Fibroblast of peridontal ligament (primary cell): ENCODE measurements at regions not wholly inside any gene's neighbourhood (a gene's known extent, or its start where the extent isn't known, plus 50 kb on each side); places are given as distances from the start of the nearest gene placed in this dataset.

Experiments
- DNase-seq: peaks from one replicate; pipeline ENCODE4 v3.0.0-alpha.2; 2010; ENCODE audit errors: extremely low read depth

DNA sequence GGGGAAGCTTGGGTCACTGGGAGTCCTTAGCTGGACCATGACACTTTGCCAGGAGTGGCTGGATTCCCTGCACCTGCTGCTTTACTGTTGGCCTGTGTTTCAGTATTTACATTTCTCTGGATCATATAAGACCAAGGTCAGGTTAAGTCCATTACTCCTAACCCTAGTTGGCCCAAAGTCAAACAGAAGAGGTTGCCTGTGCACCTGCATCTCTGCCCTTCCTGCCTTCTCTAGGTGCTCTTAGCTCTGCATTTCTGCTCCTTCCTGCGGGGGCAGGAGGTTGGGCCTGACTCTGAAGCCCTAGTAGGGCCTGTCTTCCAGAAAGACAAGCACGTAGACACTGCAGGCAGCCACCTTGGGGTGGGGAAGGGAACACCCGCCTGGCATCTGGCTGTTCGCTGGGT lies 124.3 kb downstream of the RPLP1 start:
- no peak for DNase-seq

DNA sequence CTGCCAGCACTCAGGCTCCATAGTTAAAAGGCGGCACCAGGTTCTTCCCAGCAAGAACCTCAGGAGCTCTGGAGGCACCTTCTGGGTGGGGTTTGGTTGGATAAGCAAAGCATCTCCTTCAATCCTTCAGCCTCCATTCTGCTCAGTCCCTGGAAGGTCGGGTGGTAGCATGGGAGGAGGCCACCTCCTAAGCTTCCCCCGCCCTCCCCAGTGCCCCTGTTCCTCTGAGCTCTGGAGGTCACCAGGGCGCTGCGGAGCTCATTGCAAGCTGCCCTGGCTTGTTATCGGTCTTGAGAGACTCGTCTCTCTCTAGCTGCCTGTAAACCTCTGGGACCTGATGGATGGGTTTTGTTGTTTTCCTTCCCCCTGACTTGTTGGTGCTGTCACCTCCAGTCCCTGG lies 124.8 kb downstream of the RPLP1 start:
- DNase-seq, result no peak

- no peak for DNase-seq
These were observed 125.6 kb downstream of the RPLP1 start for GRCh38 chr15:69578252-69578651.

GRCh38 chr15:69578787-69579583 lies 126.4 kb downstream of the RPLP1 start:
- no peak for DNase-seq

DNA sequence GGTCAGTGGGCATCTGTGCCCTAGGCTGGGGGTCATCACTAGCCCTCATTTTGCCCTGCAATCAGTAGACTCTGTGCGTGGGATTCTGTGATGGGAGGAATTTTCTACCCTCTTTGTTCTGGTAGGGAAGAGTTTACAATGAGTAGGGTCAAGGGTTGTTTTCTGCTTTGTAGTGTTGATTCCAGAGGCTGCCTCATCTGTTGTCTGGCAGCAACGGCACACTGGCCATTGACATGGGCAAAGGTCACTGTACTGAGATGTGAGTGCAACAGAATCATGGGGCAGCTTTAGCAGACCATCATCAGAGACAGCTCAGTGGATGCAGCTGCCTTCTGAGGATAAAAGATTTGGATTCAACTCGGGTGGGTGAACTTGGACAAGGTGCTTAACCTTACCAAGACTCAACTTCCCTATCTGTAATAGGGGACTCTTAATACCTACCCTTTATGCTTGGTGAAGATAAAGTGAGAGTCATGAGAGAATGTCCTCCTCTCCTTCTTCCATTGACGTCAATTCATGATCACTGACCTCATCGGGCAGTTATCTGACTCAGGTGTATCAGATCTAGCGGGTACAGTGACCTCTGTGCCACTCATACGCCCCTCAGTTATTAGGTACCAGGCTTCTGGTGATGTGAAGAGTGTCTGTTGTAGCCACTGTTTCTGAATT lies 127.5 kb downstream of the RPLP1 start:
- DNase-seq, result no peak

DNA sequence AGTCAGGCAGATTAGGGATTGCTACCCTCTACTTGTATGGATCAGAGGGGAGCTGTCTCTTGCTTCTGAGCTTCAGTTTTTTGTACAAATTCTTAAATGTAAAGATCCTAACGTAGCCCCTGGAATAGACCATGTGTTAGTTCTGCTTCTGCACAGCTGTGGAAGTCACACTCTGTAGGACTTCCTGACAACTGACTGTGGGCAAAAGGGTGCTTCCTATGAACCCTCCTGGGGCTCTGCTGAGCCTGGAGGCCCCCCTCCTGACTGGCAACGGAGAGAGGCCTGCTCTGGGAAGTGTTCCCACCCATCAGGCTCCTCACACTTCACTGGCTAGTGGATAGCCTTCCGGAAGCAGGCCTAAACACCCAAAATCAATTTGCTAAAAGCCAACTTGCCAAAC lies 131.0 kb downstream of the RPLP1 start:
- no peak for DNase-seq

- no peak for DNase-seq
These were observed 133.3 kb downstream of the RPLP1 start for GRCh38 chr15:69585937-69586336.

DNA sequence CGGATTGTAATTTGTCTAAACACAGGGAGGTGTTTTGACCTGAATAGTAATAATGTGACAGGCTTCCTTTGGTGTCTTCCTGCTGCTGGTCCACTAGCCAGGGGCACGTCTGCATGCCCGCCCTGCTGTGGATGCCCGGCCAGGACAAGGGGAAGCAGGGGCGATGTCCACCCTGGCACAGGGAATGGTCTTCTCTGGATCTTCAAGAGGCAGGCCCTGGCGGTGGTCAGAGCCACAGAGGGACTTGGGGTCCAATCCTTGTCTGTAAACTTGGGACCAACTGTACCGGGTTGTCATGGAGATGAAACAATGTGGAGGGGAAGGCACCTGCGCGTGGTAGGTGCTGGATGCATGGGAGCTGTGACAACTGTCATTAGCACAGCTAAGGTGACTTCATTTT lies 134.1 kb downstream of the RPLP1 start:
- DNase-seq, result no peak

DNA sequence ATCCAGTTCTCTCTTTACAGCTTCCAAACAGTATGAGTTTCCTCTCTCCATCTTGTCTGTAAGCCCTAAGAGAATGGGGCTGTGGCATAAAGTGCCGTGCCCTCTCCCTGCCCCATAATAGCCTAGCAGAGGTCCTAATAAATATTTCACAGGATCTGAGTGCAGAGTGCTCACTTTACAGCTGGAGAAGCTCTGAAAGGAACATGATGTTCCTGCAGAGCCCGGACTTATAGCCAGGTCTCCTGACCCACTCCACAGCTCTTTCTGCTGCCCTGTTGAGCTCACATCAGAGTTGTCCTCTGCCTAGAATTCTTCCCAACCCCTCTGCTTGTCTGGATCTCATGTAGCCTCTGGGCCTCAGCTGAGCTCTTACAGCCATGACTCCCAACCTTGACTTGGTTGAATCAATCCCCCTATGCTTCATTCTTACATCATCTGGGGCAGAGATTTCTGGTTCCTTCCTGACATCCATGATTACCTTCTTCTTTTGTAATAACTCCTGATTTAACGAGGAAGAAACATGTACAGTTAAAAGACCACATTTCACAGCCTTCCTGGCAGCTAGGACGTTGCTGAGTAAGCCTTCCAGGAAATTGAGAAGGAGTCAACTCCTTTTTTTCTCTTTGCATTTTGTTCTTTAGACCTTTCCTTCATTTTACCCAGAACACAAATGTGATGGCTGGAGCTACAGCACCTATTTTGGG lies 135.3 kb downstream of the RPLP1 start:
- DNase-seq, result no peak

GRCh38 chr15:69590201-69590710 lies 137.6 kb downstream of the RPLP1 start:
- no peak for DNase-seq

DNA sequence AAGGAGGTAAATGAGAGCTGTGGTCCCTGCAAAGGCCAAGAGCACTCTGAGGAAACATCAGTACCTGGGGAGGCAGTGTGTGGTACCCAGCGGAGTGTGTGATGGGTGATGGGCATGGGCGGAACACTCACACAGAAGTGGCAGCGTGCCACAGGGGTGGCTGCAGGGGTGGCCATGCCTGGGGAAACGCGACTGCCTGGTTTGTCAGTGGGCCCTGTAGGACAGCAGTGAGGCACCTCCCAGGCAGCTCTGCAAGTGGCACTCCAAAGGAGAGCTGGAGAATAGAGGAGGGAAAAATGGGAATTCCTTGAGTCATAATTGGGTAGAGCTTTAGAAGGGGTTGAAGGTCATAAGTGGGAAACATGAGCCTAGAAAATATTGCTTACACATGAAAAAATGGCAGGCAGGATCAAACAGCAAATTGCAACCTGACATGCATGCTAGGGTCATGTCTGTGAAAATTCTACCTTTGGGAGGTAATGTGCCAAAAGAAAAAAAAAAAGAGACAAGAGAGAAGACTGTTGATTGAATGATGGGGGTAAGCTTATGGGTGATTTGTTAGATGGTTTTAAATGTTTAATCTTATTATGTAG lies 138.4 kb downstream of the RPLP1 start:
- no peak for DNase-seq

DNA sequence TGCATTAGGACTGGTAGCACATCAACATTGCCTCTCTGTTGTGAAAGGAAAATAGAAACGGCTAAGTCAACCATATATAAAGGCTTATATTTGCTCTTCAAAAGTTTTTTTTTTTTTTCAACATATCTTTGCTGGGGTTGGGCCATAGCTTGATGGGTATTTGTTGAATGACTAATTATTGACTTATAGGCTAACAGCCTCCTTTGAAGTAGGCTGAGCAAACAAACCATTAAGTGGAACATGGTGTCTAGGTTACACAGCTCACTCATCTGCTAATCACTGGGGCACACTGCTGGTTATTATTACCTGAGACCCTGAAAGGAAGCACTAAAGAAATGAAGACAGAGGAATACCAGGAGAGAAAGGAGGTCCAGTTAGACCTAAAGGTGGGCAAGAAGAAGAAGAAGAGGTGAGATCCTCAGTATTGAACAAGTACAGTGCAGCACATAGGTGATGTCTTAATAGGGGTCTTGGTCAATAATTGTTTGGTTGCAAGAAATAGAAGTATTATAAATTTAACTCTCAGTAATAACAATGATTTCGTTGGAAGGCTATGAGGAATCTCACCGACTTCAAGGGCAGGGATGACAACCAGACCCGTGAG lies 139.4 kb downstream of the RPLP1 start:
- DNase-seq, result no peak

DNA sequence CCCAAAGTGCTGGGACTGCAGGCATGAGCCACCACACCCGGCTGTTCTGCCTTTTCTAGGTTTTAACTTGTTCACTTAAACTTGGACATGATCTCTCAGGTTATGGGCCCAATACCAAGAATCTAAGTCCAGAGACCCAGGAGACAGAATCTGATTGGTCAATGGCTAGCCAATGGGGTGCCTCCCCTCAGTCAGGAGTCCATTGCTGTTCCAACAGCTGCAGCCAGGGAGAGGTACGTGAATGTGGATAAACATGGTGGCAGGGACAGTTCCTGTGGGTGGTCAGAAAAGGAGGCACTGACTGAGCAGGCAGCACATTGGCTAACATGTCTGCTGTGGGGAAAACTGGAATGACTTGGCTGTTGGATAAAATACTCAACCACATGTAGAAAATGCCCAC lies 140.3 kb downstream of the RPLP1 start:
- DNase-seq, result no peak

DNA sequence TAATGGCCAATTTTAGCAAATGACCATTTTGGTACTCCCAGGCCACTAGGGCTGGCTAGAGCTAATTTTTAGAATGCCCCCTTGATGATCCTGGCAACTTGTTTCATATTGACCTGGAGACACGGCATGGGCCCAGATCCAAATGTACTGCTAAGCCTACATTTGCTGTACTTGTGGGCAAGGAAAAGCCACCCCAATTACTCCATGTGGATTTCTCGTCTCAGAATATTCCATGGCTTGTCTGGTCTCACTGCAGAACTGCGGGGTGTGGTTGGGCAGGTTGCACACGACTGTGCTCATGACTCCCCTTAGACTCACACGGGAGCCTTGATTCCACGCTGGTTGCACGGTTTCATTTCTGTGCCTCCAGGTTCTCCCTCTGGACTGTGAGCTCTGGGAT lies 140.9 kb downstream of the RPLP1 start:
- DNase-seq, result no peak

- DNase-seq, result no peak
These were observed 141.7 kb downstream of the RPLP1 start for GRCh38 chr15:69593981-69594966.

- DNase-seq, result no peak
These were observed 142.6 kb downstream of the RPLP1 start for GRCh38 chr15:69595009-69595791.

GRCh38 chr15:69597061-69597592 lies 144.5 kb downstream of the RPLP1 start:
- DNase-seq, result no peak

DNA sequence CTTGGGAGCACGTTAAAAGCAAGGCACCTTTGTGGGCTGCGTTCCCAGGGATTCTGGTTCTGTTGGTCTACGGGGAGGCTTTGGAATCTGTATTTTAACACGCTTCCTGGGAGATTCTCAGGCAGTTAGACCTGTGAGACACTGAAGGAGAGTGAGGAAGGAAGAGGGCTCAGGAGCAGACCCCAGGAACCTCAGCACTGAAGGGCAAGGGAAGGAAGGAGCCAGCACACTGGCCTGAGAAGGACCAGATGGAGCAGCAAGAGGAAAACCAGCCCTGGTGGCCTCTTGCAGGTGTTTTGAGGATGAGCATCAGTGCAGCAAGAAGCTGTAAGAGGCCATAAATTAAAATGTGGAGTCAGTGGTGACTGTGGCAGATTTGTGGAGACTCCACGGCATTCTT lies 146.7 kb downstream of the RPLP1 start:
- no peak for DNase-seq

DNA sequence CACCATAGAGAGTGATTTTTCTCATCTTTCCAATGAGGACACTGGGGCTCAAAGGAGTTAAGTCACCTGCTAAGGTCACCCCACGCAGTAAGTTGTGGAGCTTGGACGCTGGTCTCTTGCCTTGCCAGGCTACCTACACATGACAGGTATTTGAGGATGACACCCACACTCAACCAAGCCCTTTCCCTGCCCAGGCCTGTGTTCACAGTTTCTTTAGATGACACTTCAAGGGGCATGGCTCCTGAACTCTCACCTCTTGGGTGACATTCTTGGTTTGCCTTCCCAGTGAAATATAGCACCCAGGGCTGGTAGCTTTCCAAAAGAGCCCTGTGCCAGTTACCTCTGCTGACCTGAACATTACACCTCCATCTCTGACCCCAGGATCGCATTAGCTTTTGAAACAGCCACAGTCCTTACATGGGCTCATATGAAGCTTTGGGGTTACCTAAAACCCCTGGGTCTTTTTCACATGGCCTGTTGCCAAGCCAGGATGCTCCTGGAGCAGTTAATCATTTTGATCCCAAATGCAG lies 148.0 kb downstream of the RPLP1 start:
- DNase-seq, result no peak
